ENCODE measurements at regions not wholly inside any gene's neighbourhood (a gene's known extent, or its start where the extent isn't known, plus 50 kb on each side); places are given as distances from the start of the nearest gene placed in this dataset.

DNA sequence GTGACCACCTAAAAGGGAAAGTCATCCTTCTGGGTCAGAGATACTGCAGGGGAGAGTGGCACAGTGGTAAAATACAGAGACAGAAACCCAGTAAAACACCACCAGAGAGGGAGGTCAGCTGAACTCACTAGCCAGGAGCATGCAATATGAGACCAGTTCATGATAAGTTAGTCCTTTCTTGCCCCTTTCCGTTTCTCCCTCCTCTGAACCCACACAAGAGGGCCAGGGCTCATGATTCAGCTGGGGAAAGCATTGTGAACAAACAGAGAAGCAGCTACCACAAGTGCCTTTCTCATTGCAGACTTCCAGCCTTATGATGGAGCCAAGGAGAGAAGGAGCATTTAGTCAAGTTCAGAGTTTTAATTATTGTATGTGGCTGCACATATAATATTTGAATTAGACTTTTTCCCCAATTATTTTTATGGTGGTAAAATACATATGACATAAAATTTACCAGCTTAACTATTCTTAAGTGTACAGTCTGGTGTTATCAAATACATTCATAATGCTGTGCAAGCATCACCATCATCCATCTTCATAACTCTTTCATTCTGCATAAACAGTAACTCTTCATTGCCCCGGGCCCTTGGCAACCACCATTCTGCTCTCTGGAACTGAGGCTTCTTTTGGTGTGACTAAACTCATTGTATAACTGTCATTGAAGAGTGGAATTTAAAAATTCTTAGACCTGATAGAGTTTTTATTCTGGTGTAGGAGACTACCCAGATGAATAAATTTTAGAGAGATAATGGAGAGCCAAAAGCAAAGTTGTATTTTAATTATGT, 114.6 kb downstream of the DDIT4L start:
- DNase-seq, result no peak
- Histone ChIP-seq H3K4me1 (no peaks in the 10 kb centered on the region), H3K36me3 (no peaks in the 10 kb centered on the region), H3K27ac (no peak overlapping the region), H3K9me3 (no peaks in the 10 kb centered on the region), H3K27me3 (ENCODE audit: low read depth) (no peaks in the 10 kb centered on the region), H3K4me3 (no peak overlapping the region)
- TF ChIP-seq, protein P1, sequence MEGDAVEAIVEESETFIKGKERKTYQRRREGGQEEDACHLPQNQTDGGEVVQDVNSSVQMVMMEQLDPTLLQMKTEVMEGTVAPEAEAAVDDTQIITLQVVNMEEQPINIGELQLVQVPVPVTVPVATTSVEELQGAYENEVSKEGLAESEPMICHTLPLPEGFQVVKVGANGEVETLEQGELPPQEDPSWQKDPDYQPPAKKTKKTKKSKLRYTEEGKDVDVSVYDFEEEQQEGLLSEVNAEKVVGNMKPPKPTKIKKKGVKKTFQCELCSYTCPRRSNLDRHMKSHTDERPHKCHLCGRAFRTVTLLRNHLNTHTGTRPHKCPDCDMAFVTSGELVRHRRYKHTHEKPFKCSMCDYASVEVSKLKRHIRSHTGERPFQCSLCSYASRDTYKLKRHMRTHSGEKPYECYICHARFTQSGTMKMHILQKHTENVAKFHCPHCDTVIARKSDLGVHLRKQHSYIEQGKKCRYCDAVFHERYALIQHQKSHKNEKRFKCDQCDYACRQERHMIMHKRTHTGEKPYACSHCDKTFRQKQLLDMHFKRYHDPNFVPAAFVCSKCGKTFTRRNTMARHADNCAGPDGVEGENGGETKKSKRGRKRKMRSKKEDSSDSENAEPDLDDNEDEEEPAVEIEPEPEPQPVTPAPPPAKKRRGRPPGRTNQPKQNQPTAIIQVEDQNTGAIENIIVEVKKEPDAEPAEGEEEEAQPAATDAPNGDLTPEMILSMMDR (IDR thresholded peaks at IDR 0.05), result no peak
- ATAC-seq, result no peak
- intact Hi-C loops (cut with DNase I), result no loop called here

DNA sequence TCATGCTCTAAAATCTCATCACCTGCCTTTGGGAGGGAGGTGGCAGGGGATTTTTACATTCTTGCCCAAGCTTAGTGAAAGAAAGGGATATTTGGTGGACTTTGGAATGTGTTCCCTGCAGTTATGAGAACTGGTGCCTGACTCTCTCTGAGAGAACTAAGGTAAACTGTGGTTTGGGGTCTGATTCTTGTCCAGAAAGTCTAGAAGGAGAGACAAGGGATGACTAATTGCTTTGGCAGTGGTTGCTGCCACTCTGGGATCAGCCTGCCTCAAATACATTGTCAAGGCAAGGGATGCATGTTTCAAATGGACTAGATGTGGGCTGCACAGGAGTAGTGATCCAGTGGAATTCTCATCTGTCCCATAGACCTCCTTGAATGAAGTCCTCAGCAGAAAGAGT, 115.2 kb downstream of the DDIT4L start:
- ATAC-seq (no peak), DNase-seq (no peak)
- no peak overlapping the region for H3K4me3 ChIP-seq
- no peaks in the 10 kb centered on the region for H3K9me3 ChIP-seq
- H3K27me3 ChIP-seq (ENCODE audit: low read depth), result no peaks in the 10 kb centered on the region
- intact Hi-C loops (cut with DNase I), result no loop called here
- H3K27ac ChIP-seq, result no peak overlapping the region
- TF ChIP-seq, protein P1 (IDR thresholded peaks at IDR 0.05), result no peak
- H3K4me1 ChIP-seq, result no peaks in the 10 kb centered on the region
- no peaks in the 10 kb centered on the region for H3K36me3 ChIP-seq

DNA sequence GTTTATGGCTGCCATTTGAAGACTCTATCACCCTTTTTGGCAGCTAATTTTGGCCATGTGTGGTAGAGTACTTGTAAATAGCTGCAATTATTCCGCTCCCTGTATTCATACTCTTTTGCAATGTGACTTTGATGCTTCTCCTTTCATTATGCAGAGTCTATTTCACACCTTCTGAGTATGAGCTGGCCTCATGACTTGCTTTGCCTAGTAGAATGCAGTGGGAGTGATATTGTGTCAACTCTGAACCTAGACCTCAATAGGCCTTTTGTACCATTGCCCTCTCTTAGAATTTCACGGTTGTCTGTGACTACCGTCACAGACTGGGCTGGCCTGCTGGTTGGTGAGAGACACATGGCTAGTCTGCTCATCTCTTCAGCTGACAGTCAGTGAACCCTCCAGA, 118.8 kb downstream of the DDIT4L start:
- H3K4me3 ChIP-seq, result no peak overlapping the region
- DNase-seq, result no peak
- intact Hi-C loops (cut with DNase I), result no loop called here
- H3K27ac ChIP-seq, result no peak overlapping the region
- H3K4me1 ChIP-seq, result no peaks in the 10 kb centered on the region
- H3K36me3 ChIP-seq, result no peaks in the 10 kb centered on the region
- H3K27me3 ChIP-seq (ENCODE audit: low read depth), result no peaks in the 10 kb centered on the region
- no peak for ATAC-seq
- no peaks in the 10 kb centered on the region for H3K9me3 ChIP-seq
- TF ChIP-seq, protein P1 (IDR thresholded peaks at IDR 0.05), result no peak

DNA sequence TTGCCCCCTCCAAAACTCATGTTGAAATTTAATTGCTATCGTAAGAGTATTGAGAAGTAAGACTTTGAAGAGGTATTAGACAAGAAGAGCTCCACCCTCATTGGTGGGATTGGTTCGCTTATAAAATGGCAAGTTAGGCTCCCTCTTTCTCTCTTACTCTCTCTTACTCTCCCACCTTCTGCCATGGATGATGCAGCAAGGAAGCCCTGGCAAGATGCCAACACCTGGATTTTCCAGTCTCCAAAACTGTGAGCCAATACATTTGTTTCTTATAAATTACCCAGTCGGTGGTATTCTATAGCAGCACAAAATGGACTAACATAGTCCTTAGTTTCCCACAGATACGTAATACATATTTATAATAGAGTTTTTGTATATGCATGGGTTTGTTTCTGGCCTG, 119.4 kb downstream of the DDIT4L start:
- H3K27me3 ChIP-seq (ENCODE audit: low read depth), result no peaks in the 10 kb centered on the region
- intact Hi-C loops (cut with DNase I), result no loop called here
- no peak overlapping the region for H3K4me3 ChIP-seq
- H3K4me1 ChIP-seq, result no peaks in the 10 kb centered on the region
- no peaks in the 10 kb centered on the region for H3K36me3 ChIP-seq
- no peak for DNase-seq
- no peak for ATAC-seq
- H3K27ac ChIP-seq, result no peak overlapping the region
- TF ChIP-seq, protein P1 (IDR thresholded peaks at IDR 0.05), result no peak
- no peaks in the 10 kb centered on the region for H3K9me3 ChIP-seq

DNA sequence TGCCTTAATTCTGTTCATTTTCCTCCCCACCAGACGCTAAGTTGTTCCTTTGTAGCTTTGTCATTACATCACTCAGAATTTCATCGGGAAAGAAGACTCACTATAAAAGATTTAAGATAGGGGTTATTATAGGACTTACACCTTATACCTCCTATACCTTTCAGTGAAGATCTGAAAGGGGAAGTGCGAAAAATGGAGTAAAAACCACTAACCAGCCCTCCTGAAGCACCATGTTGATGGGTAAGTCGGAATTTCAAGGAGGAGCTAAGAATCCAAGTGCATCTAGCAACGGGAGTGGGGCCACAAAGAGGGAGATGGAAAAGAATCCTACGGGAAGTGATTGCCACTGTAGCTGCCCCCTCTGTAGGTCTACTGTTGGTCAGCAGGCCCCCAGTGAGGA, 119.1 kb upstream of the H2AZ1 start:
- ATAC-seq, result no peak
- intact Hi-C loops (cut with DNase I), result no loop called here
- H3K27ac ChIP-seq, result no peak overlapping the region
- no peak for DNase-seq
- TF ChIP-seq, protein P1 (IDR thresholded peaks at IDR 0.05), result no peak
- no peaks in the 10 kb centered on the region for H3K27me3 ChIP-seq (ENCODE audit: low read depth)
- H3K9me3 ChIP-seq, result no peaks in the 10 kb centered on the region
- no peak overlapping the region for H3K4me3 ChIP-seq
- no peaks in the 10 kb centered on the region for H3K36me3 ChIP-seq
- H3K4me1 ChIP-seq, result no peaks in the 10 kb centered on the region

Measured in lower lobe of right lung (tissue), 2 donors.